Bronchial epithelial cell (primary cell): ENCODE measurements at regions not wholly inside any gene's neighbourhood (a gene's known extent, or its start where the extent isn't known, plus 50 kb on each side); places are given as distances from the start of the nearest gene placed in this dataset.

Experiments used
- DNase-seq: peaks from one replicate; pipeline ENCODE4 v3.0.0-alpha.2; 2010; ENCODE audit warnings: low read depth
- FAIRE-seq: peaks from 2 replicates; lab custom pipeline; 2011; peaks lifted over from hg19 to GRCh38; lab: Jason Lieb, UNC
- H3K27me3 ChIP-seq: 2 replicates; pipeline ENCODE4 v1.5.1; 2011; ENCODE audit warnings: low read length; ENCODE audit not compliant: control insufficient read depth, insufficient read depth
- H3K36me3 ChIP-seq: 2 replicates; pipeline ENCODE4 v1.5.1; 2011; ENCODE audit warnings: low read length; ENCODE audit not compliant: control insufficient read depth, insufficient read depth
- H3K4me3 ChIP-seq: 2 replicates; pipeline ENCODE4 v1.5.1; 2011; ENCODE audit warnings: mild to moderate bottlenecking, low read depth, low read length, control low read depth
- CTCF ChIP-seq: IDR thresholded peaks from 2 replicates; pipeline ENCODE4 v1.5.1; 2011; ENCODE audit warnings: mild to moderate bottlenecking, moderate library complexity, low read length, control low read depth, inconsistent platforms; ENCODE audit not compliant: insufficient read depth, severe bottlenecking

GRCh38 chr7:124089621-124090020 lies 56.8 kb upstream of the TMEM229A start:
- no peak for DNase-seq
- Histone ChIP-seq H3K36me3 (no peaks in the 10 kb centered on the region), H3K4me3 (no peak overlapping the region), H3K27me3 (no peaks in the 10 kb centered on the region)
- FAIRE-seq = no peak
- TF ChIP-seq CTCF = no peak

GRCh38 chr7:124088590-124088989 lies 55.7 kb upstream of the TMEM229A start:
- no peaks in the 10 kb centered on the region for H3K27me3 ChIP-seq
- H3K36me3 ChIP-seq = no peaks in the 10 kb centered on the region
- no peak for TF ChIP-seq CTCF
- H3K4me3 ChIP-seq = no peak overlapping the region
- DNase-seq (no peak), FAIRE-seq (no peak)

- H3K27me3 ChIP-seq = no peaks in the 10 kb centered on the region
- no peak for TF ChIP-seq CTCF
- no peak overlapping the region for H3K4me3 ChIP-seq
- FAIRE-seq = no peak
- no peaks in the 10 kb centered on the region for H3K36me3 ChIP-seq
- no peak for DNase-seq
Observed at GRCh38 chr7:124086843-124087242, 54.0 kb upstream of the TMEM229A start.

- H3K36me3 ChIP-seq = no peaks in the 10 kb centered on the region
- no peaks in the 10 kb centered on the region for H3K27me3 ChIP-seq
- peak; percentile 44 for DNase-seq
- H3K4me3 ChIP-seq = no peak overlapping the region
- TF ChIP-seq CTCF = no peak
- FAIRE-seq = no peak
Observed at GRCh38 chr7:124085179-124085578, 52.3 kb upstream of the TMEM229A start.

GRCh38 chr7:124084024-124084423 lies 51.2 kb upstream of the TMEM229A start:
- DNase-seq = no peak
- TF ChIP-seq CTCF = no peak

More at GRCh38 chr7:124084024-124084423, 51.2 kb upstream of the TMEM229A start:
- H3K27me3 ChIP-seq = no peaks in the 10 kb centered on the region
- no peak for FAIRE-seq
- no peaks in the 10 kb centered on the region for H3K36me3 ChIP-seq
- H3K4me3 ChIP-seq = no peak overlapping the region
